Stomach (tissue), 4 donors: ENCODE measurements at regions not wholly inside any gene's neighbourhood (a gene's known extent, or its start where the extent isn't known, plus 50 kb on each side); places are given as distances from the start of the nearest gene placed in this dataset.
"Not testable (repeated sequence)": the region's sequence is repeated elsewhere in the genome, so short reads cannot be mapped to it uniquely, and the experiment has no call there.

Source experiments
- CTCF ChIP-seq, 7 experiments: fragments of 450-650 bp in 4 of 7; fragments of 200-600 bp in 3 of 7; sonication (generic) in 3 of 7; IDR thresholded peaks; one replicate each; pipeline ENCODE4 v1.5.1; 2016 to 2019; ENCODE audit warnings: antibody characterized with exemption in 7 of 7, control low read depth in 2 of 7, mild to moderate bottlenecking in 1 of 7
- EP300 ChIP-seq: sonication (generic); formaldehyde crosslinking; IDR thresholded peaks from one replicate; pipeline ENCODE4 v1.6.1; 2017; ENCODE audit warnings: antibody characterized with exemption
- POLR2A ChIP-seq, 4 donors: fragments of 450-650 bp; IDR thresholded peaks; one replicate each; pipeline ENCODE4 v1.6.1; 2016; ENCODE audit warnings: antibody characterized with exemption in 4 of 4, control low read depth in 2 of 4, mild to moderate bottlenecking in 1 of 4, moderate library complexity in 1 of 4

GRCh38 chr15:47108800-47109199, 608.5 kb upstream of the SEMA6D start:
- not testable (repeated sequence) for TF ChIP-seq CTCF (IDR thresholded peaks at IDR 0.05); EP300; POLR2A (IDR thresholded peaks at IDR 0.05)
